Left lung (tissue), 4 donors: ENCODE measurements at regions not wholly inside any gene's neighbourhood (a gene's known extent, or its start where the extent isn't known, plus 50 kb on each side); places are given as distances from the start of the nearest gene placed in this dataset.

Source experiments
- ATAC-seq: fragments of 200-7000 bp; cut with Tn5 transposase; one replicate; pipeline ENCODE4 v1.9.1; 2020; ENCODE audit warnings: moderate library complexity
- DNase-seq, 4 donors: peaks; one replicate each; pipeline ENCODE4 v3.0.0-alpha.2; 2013 to 2020
- H3K27ac ChIP-seq, 2 donors: fragments of 200-600 bp; sonication (generic) in 1 of 2; one replicate each; pipeline versions ENCODE4 v1.5.0 to v1.8.0; 2020 to 2021
- H3K27me3 ChIP-seq, 2 donors: fragments of 200-600 bp; sonication (generic) in 1 of 2; one replicate each; pipeline versions ENCODE4 v1.5.0 to v1.8.0; 2020 to 2021
- H3K36me3 ChIP-seq, 2 donors: fragments of 200-600 bp; sonication (generic) in 1 of 2; one replicate each; pipeline versions ENCODE4 v1.5.0 to v1.8.0; 2020 to 2021
- H3K4me1 ChIP-seq, 2 donors: fragments of 200-600 bp; one replicate each; pipeline ENCODE4 v1.8.0; 2021
- H3K4me3 ChIP-seq, 2 donors: fragments of 200-600 bp; sonication (generic) in 1 of 2; one replicate each; pipeline versions ENCODE4 v1.5.0 to v1.8.0; 2020 to 2021; ENCODE audit warnings: mild to moderate bottlenecking in 1 of 2
- H3K9me3 ChIP-seq, 2 donors: fragments of 200-600 bp; sonication (generic) in 1 of 2; one replicate each; pipeline versions ENCODE4 v1.5.0 to v1.8.0; 2020 to 2021
- CTCF ChIP-seq, 2 donors: fragments of 200-600 bp; sonication (generic) in 1 of 2; IDR thresholded peaks; one replicate each; pipeline versions ENCODE4 v1.5.0 to v1.8.0; 2021; ENCODE audit warnings: antibody characterized with exemption in 2 of 2
- intact Hi-C, 2 donors: fragments of 100-400 bp; cut with DNase I; formaldehyde crosslinking; loops; one replicate each; pipeline versions ENCODE4 v1.11.2 to v1.14.2; 2022
- donor health status: DM: no; HTN: yes; CAD: no.
- donor health status: DM: no; HTN: no; CAD: no.

DNA sequence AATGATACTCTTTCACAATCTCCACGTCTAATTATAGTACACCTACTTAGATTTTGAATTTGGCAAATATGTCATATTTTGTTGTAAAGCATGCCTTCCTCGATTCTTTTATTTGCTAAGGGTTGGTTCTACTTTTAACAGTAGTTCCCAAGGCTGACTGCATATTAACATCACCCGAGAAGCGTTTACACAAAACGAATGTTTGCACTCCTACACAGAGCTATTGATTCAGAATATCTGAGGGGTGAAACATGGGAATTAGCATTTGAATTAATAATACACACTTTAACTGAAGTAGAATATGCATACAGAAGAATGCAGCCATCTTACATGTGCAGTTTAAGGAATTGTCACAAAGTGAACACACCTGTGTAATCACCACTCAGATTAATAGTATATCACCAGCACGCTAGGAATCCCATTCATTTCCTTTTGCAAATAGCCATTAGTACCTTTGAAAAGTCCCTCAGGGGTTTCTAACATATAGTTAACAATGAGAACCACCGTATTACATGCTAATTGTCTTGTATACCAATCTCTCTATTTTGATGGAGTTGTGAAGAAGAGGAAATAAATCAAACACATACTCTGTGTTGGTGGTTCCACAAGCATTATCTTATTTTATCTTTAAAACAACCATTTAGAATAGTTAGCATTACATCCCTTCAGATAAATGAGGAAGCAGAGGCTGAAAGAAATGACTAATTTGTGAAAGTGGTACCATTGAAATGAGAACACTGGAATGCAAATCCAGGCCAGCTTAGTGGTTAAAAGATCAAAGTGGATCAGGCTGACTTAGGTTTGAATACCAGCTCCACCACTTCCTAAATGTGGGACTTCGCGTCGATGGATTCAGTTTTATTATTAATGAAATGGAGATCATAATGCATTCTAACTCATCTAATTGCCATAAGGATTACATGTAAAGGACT lies 317.6 kb downstream of the HDGFL1 start:
- no peaks in the 10 kb centered on the region for H3K36me3 ChIP-seq
- no peak for DNase-seq
- peak; percentile 20 for ATAC-seq
- H3K4me3 ChIP-seq, result no peak overlapping the region
- no peak for TF ChIP-seq CTCF (IDR thresholded peaks at IDR 0.05)
- H3K27me3 ChIP-seq, result no peaks in the 10 kb centered on the region
- no peaks in the 10 kb centered on the region for H3K4me1 ChIP-seq
- H3K9me3 ChIP-seq, result no peaks in the 10 kb centered on the region
- H3K27ac ChIP-seq, result no peak overlapping the region
- intact Hi-C loops, result no loop called here

- Histone ChIP-seq H3K4me3 (no peak overlapping the region), H3K36me3 (no peaks in the 10 kb centered on the region), H3K27ac (peak overlapping the region in 1 of 2 donors; percentile 35), H3K27me3 (no peaks in the 10 kb centered on the region), H3K4me1 (no peaks in the 10 kb centered on the region), H3K9me3 (no peaks in the 10 kb centered on the region)
- DNase-seq (peak in 1 of 4 donors; percentile 27), ATAC-seq (peak; percentile 89)
- TF ChIP-seq CTCF (IDR thresholded peaks at IDR 0.05), result no peak
- intact Hi-C loops, result no loop called here
Observed at GRCh38 chr6:22888163-22888752, 318.9 kb downstream of the HDGFL1 start.

DNA sequence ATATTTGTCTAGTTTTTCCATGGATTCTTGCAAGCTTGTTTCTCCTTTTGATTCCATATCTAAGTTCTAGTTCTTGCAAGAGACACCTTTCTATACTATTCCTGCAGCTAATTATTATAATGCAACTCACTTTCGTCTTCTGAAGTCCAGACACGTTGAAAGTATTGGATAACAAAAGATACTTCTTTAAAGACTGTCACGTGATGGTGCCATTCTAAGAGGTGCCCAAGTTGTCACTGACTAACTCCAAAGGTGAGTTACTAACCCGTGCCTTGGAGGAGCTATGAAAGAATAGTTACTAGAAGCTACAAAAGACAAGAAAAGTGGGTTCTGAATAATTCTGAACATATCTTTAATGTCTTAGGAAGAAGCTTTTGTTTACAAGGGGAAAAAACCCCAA lies 322.6 kb downstream of the HDGFL1 start:
- intact Hi-C loops, result no loop called here
- no peak for DNase-seq
- Histone ChIP-seq H3K27me3 (no peaks in the 10 kb centered on the region), H3K36me3 (no peaks in the 10 kb centered on the region), H3K9me3 (no peaks in the 10 kb centered on the region), H3K27ac (peak overlapping the region in 1 of 2 donors; percentile 75), H3K4me1 (no peaks in the 10 kb centered on the region), H3K4me3 (no peak overlapping the region)
- TF ChIP-seq CTCF (IDR thresholded peaks at IDR 0.05), result no peak
- ATAC-seq, result no peak

- Histone ChIP-seq H3K9me3 (no peaks in the 10 kb centered on the region), H3K36me3 (no peaks in the 10 kb centered on the region), H3K4me1 (no peaks in the 10 kb centered on the region), H3K4me3 (no peak overlapping the region), H3K27ac (peak overlapping the region in 1 of 2 donors; percentile 75), H3K27me3 (no peaks in the 10 kb centered on the region)
- peak; percentile 27 for ATAC-seq
- TF ChIP-seq CTCF (IDR thresholded peaks at IDR 0.05), result no peak
- intact Hi-C loops, result no loop called here
- no peak for DNase-seq
Observed at GRCh38 chr6:22892452-22892851, 323.1 kb downstream of the HDGFL1 start.

GRCh38 chr6:22896696-22897095 lies 327.3 kb downstream of the HDGFL1 start:
- no peak for TF ChIP-seq CTCF (IDR thresholded peaks at IDR 0.05)
- H3K36me3 ChIP-seq, result no peaks in the 10 kb centered on the region
- H3K4me3 ChIP-seq, result no peak overlapping the region
- ATAC-seq (no peak), DNase-seq (no peak)
- H3K27ac ChIP-seq, result no peak overlapping the region
- no peaks in the 10 kb centered on the region for H3K9me3 ChIP-seq
- H3K4me1 ChIP-seq, result no peaks in the 10 kb centered on the region
- no peaks in the 10 kb centered on the region for H3K27me3 ChIP-seq
- intact Hi-C loops, result no loop called here
